ENCODE measurements at regions not wholly inside any gene's neighbourhood (a gene's known extent, or its start where the extent isn't known, plus 50 kb on each side); places are given as distances from the start of the nearest gene placed in this dataset.

GRCh38 chr3:127077505-127078064 lies 94.7 kb downstream of the PLXNA1 start:
- BruUV-seq (replicated peaks) = no TSS peak
- TF ChIP-seq CTCF (IDR thresholded peaks at IDR 0.05; ENCODE audit: unreplicated experiment) = no peak
- Mint-ChIP-seq H3K4me1 (ENCODE audit: low read depth, unreplicated experiment) (no peaks in the 10 kb centered on the region), H3K36me3 (ENCODE audit: insufficient read depth, unreplicated experiment) (no peaks in the 10 kb centered on the region), H3K4me3 (ENCODE audit: low read depth, unreplicated experiment) (no peak overlapping the region), H3K27me3 (ENCODE audit: unreplicated experiment) (peaks cover 54% of the 10 kb centered on the region), H3K9me3 (ENCODE audit: low read depth, unreplicated experiment) (no peaks in the 10 kb centered on the region), H3K27ac (ENCODE audit: unreplicated experiment) (no peak overlapping the region)
- intact Hi-C loops (cut with micrococcal nuclease; ENCODE audit: unreplicated experiment) = no loop called here
- CTCF ChIA-PET = no interaction called here
- DNase-seq = no peak

- H3K27ac Mint-ChIP-seq (ENCODE audit: unreplicated experiment) = no peak overlapping the region
- H3K27me3 Mint-ChIP-seq (ENCODE audit: unreplicated experiment) = peaks cover 54% of the 10 kb centered on the region
- no peaks in the 10 kb centered on the region for H3K4me1 Mint-ChIP-seq (ENCODE audit: low read depth, unreplicated experiment)
- no peak overlapping the region for H3K4me3 Mint-ChIP-seq (ENCODE audit: low read depth, unreplicated experiment)
- TF ChIP-seq CTCF (IDR thresholded peaks at IDR 0.05; ENCODE audit: unreplicated experiment) = no peak
- CTCF ChIA-PET = interaction anchor here (0.7 kb wide), 1 partner anchor 1266 kb away, joined by 3 read pairs; no protein-coding TSS in a partner anchor
- intact Hi-C loops (cut with micrococcal nuclease; ENCODE audit: unreplicated experiment) = no loop called here
- BruUV-seq (replicated peaks) = no TSS peak
- DNase-seq = no peak
- no peaks in the 10 kb centered on the region for H3K9me3 Mint-ChIP-seq (ENCODE audit: low read depth, unreplicated experiment)
- no peaks in the 10 kb centered on the region for H3K36me3 Mint-ChIP-seq (ENCODE audit: insufficient read depth, unreplicated experiment)
These were observed 95.7 kb downstream of the PLXNA1 start for GRCh38 chr3:127078626-127079025.

- DNase-seq = no peak
- CTCF ChIA-PET = interaction anchor here (0.7 kb wide), 1 partner anchor 1265 kb away, joined by 3 read pairs; no protein-coding TSS in a partner anchor
- no peak for TF ChIP-seq CTCF (IDR thresholded peaks at IDR 0.05; ENCODE audit: unreplicated experiment)
These were observed 96.3 kb downstream of the PLXNA1 start for GRCh38 chr3:127079211-127079610.

GRCh38 chr3:127081001-127081720 lies 98.2 kb downstream of the PLXNA1 start:
- TF ChIP-seq CTCF (IDR thresholded peaks at IDR 0.05; ENCODE audit: unreplicated experiment) = no peak
- Mint-ChIP-seq H3K9me3 (ENCODE audit: low read depth, unreplicated experiment) (no peaks in the 10 kb centered on the region), H3K4me3 (ENCODE audit: low read depth, unreplicated experiment) (no peak overlapping the region), H3K27ac (ENCODE audit: unreplicated experiment) (no peak overlapping the region), H3K4me1 (ENCODE audit: low read depth, unreplicated experiment) (no peaks in the 10 kb centered on the region), H3K36me3 (ENCODE audit: insufficient read depth, unreplicated experiment) (no peaks in the 10 kb centered on the region), H3K27me3 (ENCODE audit: unreplicated experiment) (peaks cover 55% of the 10 kb centered on the region)
- CTCF ChIA-PET = interaction anchor here (1.1 kb wide), 1 partner anchor 9 kb away, joined by 5 read pairs; no protein-coding TSS in a partner anchor
- no peak for DNase-seq
- intact Hi-C loops (cut with micrococcal nuclease; ENCODE audit: unreplicated experiment) = no loop called here
- no TSS peak for BruUV-seq (replicated peaks)

More at GRCh38 chr3:127079211-127079610, 96.3 kb downstream of the PLXNA1 start:
- H3K9me3 Mint-ChIP-seq (ENCODE audit: low read depth, unreplicated experiment) = no peaks in the 10 kb centered on the region
- no TSS peak for BruUV-seq (replicated peaks)
- no peaks in the 10 kb centered on the region for H3K4me1 Mint-ChIP-seq (ENCODE audit: low read depth, unreplicated experiment)
- H3K27me3 Mint-ChIP-seq (ENCODE audit: unreplicated experiment) = peaks cover 54% of the 10 kb centered on the region
- H3K4me3 Mint-ChIP-seq (ENCODE audit: low read depth, unreplicated experiment) = no peak overlapping the region
- no peaks in the 10 kb centered on the region for H3K36me3 Mint-ChIP-seq (ENCODE audit: insufficient read depth, unreplicated experiment)
- H3K27ac Mint-ChIP-seq (ENCODE audit: unreplicated experiment) = no peak overlapping the region
- intact Hi-C loops (cut with micrococcal nuclease; ENCODE audit: unreplicated experiment) = no loop called here
